ENCODE measurements at regions not wholly inside any gene's neighbourhood (a gene's known extent, or its start where the extent isn't known, plus 50 kb on each side); places are given as distances from the start of the nearest gene placed in this dataset.

DNA sequence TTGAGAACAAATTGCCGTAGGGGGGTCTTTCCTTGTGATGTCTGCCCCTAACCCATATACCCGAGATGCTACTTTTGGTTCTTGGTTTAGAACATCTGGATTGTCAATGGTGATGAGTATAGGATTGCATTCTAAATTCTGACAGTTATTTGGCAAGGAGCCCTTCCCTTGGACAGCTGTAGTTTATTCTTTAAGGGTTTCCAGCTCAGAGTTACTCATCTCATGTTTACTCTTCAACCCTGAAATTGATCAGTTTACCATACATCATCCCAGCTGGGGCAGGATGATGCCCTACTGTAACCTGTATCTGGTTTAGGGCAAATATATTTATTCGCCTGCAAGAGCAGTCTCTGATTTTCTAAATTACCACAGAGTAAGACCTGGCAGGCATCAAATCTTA lies 85.7 kb upstream of the XCR1 start:
- DNase-seq, result no peak

DNA sequence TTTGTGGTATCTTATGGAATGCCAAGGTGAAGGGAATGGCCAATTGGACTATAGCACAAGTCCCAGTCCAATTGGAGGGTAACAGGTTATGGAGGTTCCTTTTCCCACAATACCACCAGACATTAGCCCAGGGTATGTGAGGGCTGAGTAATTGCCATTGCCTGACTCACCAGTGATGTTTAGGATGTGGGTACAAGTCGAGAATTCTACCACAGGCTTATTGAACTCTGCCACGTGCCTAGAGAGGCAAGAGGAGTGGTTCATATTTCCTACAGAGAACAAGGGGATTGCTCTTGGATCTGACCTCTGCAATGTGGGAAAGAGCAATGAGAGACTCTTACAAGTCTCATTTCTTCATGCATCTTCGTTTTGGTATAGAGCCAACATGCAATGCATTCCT lies 85.0 kb upstream of the XCR1 start:
- DNase-seq, result no peak

DNA sequence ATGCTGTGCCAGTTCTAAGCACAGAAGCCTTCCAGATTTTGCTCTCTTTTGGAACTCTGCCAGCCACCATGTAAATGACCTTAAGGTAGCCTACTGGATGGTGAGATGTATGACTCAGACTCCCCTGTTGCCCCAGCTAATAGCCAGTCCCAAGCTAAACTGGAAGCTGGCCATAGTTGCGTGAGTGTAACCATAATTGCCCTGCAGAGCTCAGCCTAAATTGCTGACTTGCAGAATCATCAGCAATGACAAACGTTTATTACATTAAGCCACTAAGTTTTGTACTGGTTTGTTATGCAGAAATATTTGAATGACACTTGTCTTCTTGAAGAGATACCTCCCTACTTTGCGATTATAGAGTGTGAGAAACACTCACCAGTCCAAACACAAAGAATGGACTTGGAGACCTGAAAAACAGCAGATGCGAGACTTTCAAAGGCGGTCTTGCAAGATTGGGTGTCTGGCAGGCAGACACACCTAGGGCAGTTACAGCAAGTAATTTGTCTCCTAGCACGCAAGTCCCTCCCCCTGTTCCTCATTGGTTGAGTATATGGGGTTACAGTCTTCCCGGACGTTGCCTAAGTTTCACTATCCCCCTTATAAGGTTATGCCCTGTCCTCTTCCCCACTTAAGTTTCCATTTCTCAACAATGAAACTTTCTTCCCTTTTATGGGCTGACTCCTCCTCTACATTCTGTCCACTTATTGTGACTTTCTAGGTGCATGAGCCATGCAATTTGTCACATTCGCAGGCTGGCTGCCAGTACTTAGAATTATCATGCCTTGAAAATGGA lies 83.6 kb upstream of the XCR1 start:
- DNase-seq, result no peak

DNA sequence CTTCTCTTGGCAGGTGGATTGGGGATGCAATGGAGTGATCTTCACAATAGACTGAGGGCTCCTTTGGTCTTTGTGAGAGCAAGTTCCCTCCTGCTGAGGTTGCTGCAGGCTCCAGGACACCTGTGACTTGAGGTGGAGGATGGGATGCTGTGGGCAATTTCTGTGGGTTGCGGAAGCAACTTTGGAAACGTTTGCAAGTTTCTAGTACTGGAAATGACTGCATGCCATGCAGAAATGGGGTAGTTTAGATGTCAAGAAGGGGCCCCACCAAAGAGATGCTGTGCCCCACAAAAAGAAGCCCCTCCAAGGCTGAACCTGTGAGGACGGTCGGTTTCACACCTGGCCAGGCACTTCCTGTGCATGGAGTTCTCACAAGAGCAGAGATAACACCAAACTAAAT lies 80.4 kb upstream of the XCR1 start:
- DNase-seq, result no peak

DNA sequence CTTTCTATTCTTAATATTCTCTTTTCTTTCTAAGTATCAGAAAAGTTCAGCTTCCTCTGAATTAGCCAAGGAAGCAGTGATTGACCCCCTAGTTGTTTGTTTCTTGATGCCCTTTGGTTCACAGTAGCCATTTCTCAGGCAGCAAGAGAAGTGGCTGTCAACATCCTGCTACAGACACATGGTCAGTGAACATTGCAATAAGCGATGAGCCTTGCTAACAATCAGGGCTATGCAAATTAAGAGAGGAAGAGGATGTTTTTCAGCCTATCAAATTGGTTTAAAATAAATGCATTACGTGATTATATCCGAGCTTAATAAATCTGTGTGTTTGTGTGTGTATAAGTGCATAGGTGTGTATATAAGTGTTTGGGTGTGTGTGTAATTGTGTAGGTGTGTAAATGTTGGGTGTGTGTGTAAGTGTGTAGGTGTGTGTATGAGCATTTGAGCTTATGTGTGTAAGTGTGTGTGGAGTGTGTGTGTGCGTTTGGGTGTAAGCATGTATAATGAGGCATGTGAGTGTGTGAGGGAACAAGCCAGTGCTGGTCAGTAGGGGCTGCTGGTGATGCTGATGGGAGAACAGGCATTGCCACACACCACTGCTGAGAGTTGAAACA lies 78.1 kb upstream of the XCR1 start:
- DNase-seq, result no peak

DNA sequence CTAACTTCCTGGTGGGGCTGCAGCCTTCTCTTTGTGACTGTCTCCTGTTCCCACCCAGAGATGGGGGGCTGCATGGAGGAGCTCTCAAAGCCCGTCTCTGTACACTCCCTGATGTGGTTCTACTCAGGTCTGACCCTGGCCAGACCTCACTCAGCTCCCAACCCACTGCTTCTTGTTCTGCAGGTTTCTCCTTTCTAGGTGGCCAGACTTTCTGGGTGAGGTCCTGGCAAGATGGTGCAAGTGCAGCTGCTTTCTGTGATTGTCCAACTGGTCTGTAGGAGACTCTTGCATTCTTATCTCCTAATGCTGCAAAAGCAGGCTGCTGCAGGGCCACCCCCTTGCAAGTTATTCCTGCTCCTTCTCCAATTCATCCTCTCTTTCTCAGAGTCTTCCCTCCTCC lies 77.4 kb upstream of the XCR1 start:
- no peak for DNase-seq

DNA sequence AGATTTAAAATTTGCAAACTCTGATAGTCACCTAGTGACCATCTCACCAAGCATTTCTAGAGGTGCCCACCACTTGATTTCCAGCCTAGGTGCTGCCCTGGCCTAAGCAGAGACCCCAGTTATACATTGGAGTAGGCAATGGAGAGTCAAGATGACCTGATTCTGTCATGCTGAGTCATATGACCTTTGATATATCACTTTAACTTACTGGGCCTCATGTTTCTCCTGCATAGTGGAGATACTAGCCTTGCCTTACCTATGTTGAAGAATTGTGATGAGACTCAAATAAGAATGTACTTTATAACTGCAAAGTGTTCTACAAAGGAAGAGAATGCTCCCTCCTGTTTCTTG lies 75.5 kb upstream of the XCR1 start:
- DNase-seq, result no peak

DNA sequence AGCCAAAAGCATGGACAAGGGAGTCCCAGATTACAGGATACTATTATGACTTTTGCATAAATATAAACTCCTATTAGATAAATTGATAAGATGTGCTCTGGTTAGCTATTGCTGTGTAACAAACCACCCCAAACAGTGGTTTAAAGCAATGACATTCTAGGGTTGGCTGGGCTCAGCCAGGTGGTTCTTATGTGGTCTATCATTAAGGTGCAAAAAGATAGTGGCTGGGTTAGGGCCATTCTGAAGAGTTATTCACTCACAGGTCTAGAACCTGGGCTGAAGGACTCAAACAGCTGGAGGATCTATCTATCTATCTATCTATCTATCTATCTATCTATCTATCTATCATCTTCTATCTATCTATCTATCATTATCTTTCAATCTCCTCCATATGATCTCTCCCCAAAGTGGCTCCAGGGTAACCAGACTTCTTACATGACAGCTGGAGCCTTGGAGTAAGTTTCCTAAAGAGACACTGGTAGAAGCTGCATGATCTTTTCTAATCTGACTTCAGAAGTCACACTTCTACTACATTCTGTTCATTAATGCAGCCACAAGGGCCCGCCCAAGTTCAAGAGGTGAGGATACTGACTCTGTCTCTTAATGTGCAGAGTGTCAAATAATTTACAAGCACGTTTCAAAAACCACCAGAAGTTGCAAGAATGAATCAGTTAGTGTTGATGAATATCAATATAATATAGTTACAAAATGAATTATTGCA lies 74.9 kb upstream of the XCR1 start:
- no peak for DNase-seq

DNA sequence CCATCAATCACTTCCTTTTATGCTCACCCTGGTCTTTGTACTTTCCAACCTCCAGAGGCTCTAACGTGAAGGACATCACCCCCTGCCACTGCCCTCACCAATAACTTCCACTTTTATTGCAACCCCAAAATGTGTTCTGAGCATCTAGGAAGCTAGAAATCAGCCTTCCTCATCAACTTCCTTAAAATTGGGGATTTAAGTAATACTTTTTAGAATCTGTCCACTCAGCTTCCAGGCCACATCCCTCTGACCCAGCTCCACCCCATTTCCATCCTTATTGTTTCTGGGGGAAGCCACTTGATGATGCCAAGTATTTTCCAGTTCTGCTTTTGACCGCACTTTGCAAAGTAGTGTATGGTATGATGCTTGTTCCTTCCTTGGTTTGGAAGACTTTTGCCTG lies 73.5 kb upstream of the XCR1 start:
- DNase-seq, result no peak

DNA sequence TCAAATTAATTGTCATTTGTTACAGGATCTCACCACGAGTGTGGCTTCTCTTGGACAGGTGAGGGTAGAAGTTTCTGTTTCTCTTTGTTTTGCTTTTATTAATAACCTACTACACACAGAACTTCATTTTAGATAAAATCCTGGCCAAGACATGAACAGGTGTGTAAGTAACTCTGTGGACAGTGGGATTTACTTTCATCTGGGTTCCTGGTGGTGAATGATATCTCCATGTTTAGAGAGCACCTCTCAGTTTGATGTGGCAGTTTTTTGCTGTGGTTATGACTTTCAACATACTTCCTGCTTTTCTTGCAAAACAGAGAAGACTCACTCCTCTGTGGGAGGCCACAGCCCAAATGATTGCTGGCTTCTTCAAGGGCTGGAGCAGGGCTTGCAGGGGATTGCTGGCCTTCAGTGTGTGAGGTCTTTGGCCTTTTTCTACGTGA lies 71.1 kb upstream of the XCR1 start:
- no peak for DNase-seq

DNA sequence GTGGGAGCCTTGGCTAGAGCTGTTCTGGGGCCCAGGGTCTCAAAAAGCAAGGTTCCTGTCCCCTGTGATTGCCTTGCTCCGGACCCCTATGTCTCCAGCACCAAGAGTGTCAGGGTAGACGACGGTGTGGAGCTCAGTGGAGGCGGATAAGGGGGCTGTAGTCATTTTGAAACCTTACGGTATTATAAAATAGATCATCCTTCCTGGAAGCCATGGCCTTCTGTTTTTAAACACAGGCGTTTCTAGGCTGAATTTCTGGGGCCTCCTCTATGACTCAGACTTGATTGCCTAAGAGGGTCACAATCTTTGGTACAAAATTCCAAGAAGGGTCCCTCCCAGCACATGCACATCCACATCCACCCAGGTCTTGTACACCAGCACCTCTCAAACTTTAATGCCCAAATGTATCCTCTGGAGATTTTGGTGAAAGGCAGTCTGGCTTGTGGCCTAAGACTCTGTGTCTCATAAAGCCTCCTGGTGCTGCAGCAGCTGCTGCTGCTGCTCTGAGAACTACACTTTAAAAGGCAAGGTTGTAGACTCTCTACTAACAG lies 70.5 kb upstream of the XCR1 start:
- no peak for DNase-seq

DNA sequence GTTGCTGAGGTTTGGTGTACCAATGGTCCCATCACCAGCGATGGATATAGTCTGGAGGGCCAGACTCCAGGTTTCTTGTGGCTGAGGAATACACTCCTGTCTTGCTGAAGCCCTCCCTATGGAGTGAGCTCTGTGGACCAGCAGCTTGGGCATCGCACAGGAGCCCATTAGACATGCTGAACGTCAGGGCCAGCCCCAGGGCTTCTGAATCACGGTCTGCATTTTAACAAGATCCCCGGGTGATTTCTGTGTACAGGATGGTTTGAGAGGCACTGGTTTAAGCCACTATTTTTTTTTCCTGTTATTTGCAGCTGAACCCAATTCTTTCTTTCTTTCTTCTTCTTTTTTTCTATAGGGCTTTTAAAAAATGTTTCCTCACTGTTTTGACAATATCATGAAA lies 69.5 kb upstream of the XCR1 start:
- DNase-seq, result no peak

DNA sequence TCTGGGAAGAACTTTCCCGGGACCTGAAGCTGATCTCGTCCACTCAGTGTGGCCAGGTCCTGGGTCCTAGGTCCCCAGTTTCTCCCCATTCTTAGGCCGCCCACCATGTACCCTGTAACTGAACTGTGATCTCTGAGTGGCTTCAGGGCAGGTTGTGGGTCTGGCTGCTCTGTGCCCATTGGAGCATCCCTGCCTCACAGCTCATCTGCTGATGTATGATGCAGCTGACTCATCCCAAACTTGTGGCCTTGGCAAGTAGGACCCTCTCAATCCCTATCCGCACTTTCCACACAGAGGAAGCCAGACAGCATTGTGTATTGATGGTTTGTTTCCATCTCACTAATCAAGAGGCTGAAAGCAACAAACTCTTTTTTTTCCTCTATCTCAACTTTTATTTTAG lies 69.1 kb upstream of the XCR1 start:
- no peak for DNase-seq

DNA sequence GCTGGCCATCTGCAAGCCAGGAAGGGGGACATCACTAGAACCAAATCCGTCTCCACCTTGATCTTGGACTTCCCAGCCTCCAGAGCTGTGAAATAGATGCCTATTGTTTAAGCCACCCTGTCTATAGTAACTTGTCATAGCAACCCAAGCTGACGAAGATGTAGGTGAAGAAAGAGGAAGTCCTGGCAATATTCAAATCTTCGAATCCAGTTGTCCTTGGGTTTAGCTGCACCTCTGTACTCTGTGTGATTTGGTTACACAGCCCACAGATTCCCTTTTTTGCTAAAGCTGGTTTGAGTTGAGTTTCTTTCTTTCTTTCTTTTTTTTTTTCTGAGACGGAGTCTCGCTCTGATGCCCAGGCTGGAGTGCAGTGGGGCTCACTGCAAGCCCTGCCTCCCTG lies 68.0 kb upstream of the XCR1 start:
- no peak for DNase-seq

DNA sequence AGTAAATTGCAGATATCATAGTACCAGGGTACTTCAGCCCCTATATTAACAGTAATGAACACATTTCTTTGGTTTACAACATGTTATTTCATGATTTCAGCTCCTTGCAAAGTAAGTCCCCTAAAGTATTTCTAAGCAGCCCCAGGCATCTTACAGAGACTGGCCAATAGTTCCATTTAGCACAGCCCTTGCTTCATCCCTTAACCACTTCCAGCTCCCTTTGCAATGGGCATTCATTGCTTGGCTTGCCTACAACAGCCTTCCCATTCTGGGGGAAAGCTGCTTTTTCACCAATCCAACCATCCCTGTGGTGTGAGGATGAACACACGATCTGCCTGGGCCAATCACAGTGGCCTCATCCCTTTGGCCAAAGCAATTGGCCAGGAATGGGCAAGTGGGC lies 67.2 kb upstream of the XCR1 start:
- no peak for DNase-seq

DNA sequence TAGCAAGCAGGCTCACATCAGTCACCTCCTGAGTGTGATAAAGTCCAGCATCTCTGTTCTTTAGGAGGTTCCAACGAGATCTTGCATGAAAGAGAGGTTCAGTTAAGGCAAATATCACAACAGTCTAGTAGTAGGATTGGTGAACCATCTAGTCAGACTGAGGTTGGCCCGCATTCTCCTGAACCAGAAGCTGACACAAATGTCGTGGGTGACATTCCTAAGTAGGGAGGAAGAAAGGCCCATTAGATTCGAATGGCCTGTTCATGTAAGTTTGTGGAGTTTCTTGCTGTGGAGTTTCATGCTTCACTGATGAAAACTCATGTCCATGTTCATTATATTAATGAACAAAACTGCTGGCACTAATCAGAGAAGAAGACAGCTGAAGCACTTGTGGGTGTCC lies 66.7 kb upstream of the XCR1 start:
- no peak for DNase-seq

DNA sequence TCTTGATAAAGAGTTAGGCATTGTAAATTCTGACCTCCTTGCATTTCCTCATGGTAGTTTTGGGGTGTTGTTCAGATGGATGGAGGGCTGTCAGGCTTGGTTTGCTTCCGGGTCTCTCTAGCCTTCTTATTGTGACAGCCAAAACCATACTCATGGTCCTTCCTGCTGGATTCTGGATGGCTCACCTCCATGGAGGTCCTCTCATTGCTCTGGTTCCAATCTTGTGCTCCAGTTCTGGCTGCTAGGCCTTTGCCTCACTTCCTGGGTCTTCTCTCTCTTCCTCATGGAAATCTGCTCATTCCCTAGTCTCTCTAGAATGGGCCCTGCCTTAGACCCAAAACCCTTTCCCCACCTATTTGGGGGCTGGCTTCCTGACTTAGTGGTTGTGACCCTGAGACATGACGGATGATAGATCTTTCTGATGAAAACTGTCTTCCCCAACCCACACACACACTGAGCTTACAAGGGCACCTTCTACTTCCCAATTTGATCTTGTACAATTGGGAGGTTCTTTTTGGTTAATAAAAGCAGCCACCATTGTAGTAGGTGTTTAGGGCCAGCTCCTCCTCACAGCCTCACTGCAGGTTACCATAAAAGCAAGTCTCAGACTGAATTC lies 66.2 kb upstream of the XCR1 start:
- no peak for DNase-seq

DNA sequence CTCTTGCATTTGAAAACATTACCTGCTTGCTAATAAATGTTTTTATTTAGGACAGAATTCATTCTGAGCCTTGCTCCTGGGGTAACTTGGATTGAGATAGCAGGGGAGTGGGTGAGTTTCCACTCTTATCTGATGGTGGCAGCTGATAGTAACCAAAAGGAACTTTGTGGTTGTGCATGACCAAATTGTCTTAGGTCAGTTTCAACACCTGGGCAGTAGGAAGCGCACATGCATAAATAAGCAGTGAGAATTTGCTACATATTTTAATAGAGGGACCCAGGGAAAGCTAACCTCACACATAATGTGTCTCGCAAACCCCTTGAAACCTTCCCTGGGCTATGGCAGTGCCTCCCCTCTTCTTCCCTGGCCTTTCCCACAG lies 65.4 kb upstream of the XCR1 start:
- DNase-seq, result no peak

DNA sequence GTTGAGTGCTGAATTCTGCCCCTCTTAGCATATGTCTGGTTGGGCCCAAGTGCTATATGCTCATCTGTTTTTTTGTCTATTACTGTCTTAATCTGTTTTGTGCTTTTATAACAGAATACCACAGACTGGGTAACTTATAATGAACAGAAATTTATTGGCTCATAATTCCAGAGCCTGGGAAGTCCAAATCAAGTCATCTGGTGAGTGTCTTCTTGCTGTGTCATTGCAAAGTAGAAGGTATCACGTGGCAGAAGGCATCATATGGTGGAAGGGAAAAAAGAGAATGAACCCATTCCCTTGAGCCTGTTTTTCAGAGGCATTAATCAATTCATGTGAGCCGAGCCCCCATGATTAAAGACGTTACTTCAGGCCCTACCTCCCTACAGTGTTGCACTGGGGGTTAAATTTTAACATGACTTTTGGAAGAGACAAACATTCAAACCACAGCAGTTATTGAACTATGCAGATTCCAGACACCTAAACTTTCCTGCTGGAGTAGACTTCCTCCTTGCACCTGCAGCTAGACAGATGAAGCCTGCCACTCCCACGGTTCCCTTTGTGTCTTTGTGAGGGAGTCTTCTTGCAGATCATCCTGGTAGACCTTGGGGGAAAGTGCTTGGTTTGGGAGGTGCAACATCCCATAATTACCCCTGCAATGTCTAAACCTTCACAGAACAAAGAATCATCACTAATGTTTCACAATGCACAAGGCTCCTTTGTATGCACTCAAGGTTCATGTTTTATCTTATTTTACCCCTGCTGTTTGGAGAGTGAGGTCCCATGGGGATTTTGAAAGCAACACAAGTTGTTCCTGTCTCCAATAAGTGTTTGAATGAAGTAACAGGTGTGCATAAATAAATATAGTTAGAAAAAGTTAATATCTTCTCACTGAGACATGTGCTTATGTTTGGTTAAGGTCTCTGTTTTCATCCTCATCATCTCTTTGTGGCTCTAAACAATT lies 64.7 kb upstream of the XCR1 start:
- DNase-seq, result no peak

DNA sequence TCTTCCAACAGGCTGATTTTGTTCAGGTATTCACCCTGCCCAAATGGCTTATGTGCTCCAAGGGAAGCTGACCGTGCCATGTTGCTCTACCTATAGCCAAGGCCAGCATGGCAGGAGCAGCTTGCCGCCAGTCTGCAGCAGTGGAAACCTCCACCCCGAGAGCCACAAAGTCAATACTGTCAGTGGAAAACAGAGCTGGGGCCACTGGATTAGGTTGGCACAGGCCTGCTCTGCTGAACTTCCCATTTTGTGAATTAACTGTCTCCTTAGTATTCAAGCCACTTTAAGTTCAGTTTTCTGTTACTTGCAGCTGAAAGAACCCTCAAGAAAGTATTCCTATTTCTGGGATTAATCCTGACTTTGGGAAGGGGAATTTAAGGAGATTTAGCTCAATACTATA lies 63.8 kb upstream of the XCR1 start:
- DNase-seq, result no peak

DNA sequence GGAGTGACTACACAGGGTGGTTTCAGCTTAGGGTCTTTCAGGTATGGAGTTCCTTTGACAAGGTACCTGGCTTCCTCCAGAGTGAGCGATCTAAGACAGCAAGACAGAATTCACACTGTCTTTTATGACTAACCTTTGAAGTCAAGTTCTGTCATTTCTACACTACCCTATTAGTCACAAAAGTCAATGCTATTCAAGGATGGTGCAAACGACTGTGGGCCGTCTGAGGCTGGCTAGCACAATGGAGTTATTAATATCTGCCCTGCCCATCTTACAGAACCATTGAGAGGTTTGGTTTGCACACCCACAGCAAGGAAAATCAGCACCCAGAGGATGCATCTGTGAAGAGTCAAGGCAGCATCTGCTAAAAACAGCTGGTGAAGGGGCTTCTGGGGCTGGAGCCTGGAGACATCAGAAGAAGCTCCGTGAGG lies 62.9 kb upstream of the XCR1 start:
- DNase-seq, result no peak

DNA sequence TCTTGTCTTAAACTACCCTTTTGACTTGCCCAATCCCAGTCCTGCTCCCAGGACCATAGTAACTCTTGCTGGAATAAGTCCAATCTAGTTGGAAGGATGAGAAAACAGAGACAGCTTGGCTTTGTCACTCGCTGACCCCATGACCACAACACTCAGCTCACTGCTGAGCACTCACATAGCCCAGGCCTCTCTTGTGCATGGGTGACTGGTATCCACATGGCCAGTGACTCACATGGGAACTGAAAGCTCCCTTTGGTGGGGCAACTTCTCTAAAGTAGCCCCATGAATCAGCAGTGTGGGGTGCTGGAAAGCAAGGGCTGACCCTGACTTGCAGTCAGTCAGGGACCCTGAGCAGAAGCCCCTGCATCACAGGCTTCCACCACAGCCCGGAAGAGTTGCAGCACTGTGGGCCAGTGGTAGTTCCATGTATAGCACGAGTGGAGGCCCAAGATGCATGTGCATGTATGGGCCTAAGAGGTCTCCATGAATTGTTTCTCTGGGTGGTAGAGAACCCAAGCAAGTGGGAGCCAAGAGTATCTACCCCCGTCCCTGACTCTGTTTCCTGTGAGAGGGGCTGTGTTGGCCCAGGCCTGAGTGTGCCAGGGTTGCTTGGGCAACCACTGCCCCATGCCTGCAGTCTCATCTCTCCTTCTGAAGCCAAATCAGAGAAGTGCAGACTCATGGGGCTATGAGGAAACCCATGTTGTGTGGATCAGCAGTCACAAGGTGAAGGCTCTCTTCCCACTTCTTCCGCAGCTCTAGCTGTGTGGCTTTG lies 62.1 kb upstream of the XCR1 start:
- DNase-seq, result no peak

Data from NCI-H510A treated with DMSO at 0.1 percent for 48 hours (cell line).